SK-N-SH treated with all-trans-retinoic acid at 6 μM for 48 hours (cell line): ENCODE measurements at regions not wholly inside any gene's neighbourhood (a gene's known extent, or its start where the extent isn't known, plus 50 kb on each side); places are given as distances from the start of the nearest gene placed in this dataset.

ENCODE experiments used
- ATAC-seq: fragments of 200-7000 bp; cut with Tn5 transposase; 3 replicates; pipeline ENCODE4 v1.9.1; 2020; ENCODE audit warnings: mild to moderate bottlenecking, moderate library complexity
- ARNTL ChIP-seq: fragments of 450-650 bp; formaldehyde crosslinking; IDR thresholded peaks from 2 replicates; pipeline ENCODE4 v1.5.0; 2020; ENCODE audit warnings: low read depth, mild to moderate bottlenecking, moderate library complexity, borderline replicate concordance
- BACH2 ChIP-seq: fragments of 250-450 bp; sonication (Bioruptor Pico); IDR thresholded peaks from 2 replicates; pipeline ENCODE4 v1.9.0; 2021; ENCODE audit warnings: mild to moderate bottlenecking, borderline replicate concordance
- CREB5 ChIP-seq: fragments of 250-450 bp; sonication (Bioruptor Pico); IDR thresholded peaks from 2 replicates; pipeline ENCODE4 v1.5.1; 2020; ENCODE audit warnings: low read depth, mild to moderate bottlenecking, moderate library complexity
- CSRNP3 ChIP-seq: fragments of 250-450 bp; sonication (Bioruptor Pico); IDR thresholded peaks from 2 replicates; pipeline ENCODE4 v1.5.1; 2021; ENCODE audit warnings: mild to moderate bottlenecking, moderate library complexity
- GLIS3 ChIP-seq: fragments of 250-450 bp; sonication (Bioruptor Pico); IDR thresholded peaks from 2 replicates; pipeline ENCODE4 v1.5.0; 2020; ENCODE audit warnings: mild to moderate bottlenecking, moderate library complexity
- ISL1 ChIP-seq: fragments of 250-450 bp; sonication (Bioruptor Pico); IDR thresholded peaks from 2 replicates; pipeline ENCODE4 v2.1.2; 2022; ENCODE audit warnings: mild to moderate bottlenecking, moderate library complexity
- OSR1 ChIP-seq: fragments of 250-450 bp; sonication (Bioruptor Pico); IDR thresholded peaks from 2 replicates; pipeline ENCODE4 v1.8.0; 2022; ENCODE audit warnings: moderate library complexity, mild to moderate bottlenecking, inconsistent platforms
- POU6F1 ChIP-seq: fragments of 250-450 bp; sonication (Bioruptor Pico); IDR thresholded peaks from 2 replicates; pipeline ENCODE4 v1.8.0; 2021; ENCODE audit warnings: low read depth, mild to moderate bottlenecking, moderate library complexity, borderline replicate concordance
- PPARA ChIP-seq: fragments of 250-450 bp; sonication (Bioruptor Pico); IDR thresholded peaks from 2 replicates; pipeline ENCODE4 v1.5.0; 2020; ENCODE audit warnings: mild to moderate bottlenecking, borderline replicate concordance
- RARB ChIP-seq: fragments of 250-450 bp; sonication (Bioruptor Pico); IDR thresholded peaks from 2 replicates; pipeline ENCODE4 v1.8.0; 2021; ENCODE audit warnings: mild to moderate bottlenecking, moderate library complexity
- SNAI2 ChIP-seq: fragments of 250-450 bp; sonication (Bioruptor Pico); IDR thresholded peaks from 2 replicates; pipeline ENCODE4 v1.5.0; 2020; ENCODE audit warnings: mild to moderate bottlenecking, moderate library complexity
- TCF4 ChIP-seq: fragments of 250-450 bp; sonication (Bioruptor Pico); IDR thresholded peaks from 2 replicates; pipeline ENCODE4 v1.8.0; 2021; ENCODE audit warnings: mild to moderate bottlenecking, moderate library complexity, borderline replicate concordance
- TOX ChIP-seq: fragments of 250-450 bp; sonication (Bioruptor Pico); IDR thresholded peaks from 2 replicates; pipeline ENCODE4 v1.8.0; 2021; ENCODE audit warnings: mild to moderate bottlenecking, moderate library complexity, borderline replicate concordance
- TSHZ2 ChIP-seq: fragments of 250-450 bp; sonication (Bioruptor Pico); IDR thresholded peaks from 2 replicates; pipeline ENCODE4 v1.5.0; 2020; ENCODE audit warnings: mild to moderate bottlenecking, moderate library complexity
- ZFP3 ChIP-seq: fragments of 250-450 bp; sonication (Bioruptor Pico); IDR thresholded peaks from 2 replicates; pipeline ENCODE4 v1.5.0; 2020; ENCODE audit warnings: mild to moderate bottlenecking, moderate library complexity
- ZFP30 ChIP-seq: fragments of 450-650 bp; formaldehyde crosslinking; IDR thresholded peaks from 2 replicates; pipeline ENCODE4 v1.5.0; 2022; ENCODE audit warnings: mild to moderate bottlenecking, moderate library complexity
- ZNF70 ChIP-seq: fragments of 450-650 bp; formaldehyde crosslinking; IDR thresholded peaks from 2 replicates; pipeline ENCODE4 v1.5.0; 2020; ENCODE audit warnings: mild to moderate bottlenecking, moderate library complexity
- ZNF8 ChIP-seq: fragments of 450-650 bp; formaldehyde crosslinking; IDR thresholded peaks from 2 replicates; pipeline ENCODE4 v1.5.0; 2020; ENCODE audit warnings: mild to moderate bottlenecking, moderate library complexity

- no peak for ATAC-seq
- TF ChIP-seq POU6F1 (CRISPR knock-in tag) (no peak), ZFP3 (CRISPR knock-in tag) (no peak), CREB5 (no peak), TCF4 (CRISPR knock-in tag) (no peak), BACH2 (CRISPR knock-in tag) (no peak), ARNTL (CRISPR knock-in tag) (no peak)
These were observed 240.7 kb upstream of the CLINT1 start for GRCh38 chr5:158099571-158100105.

- ATAC-seq = no peak
- TF ChIP-seq TSHZ2 (CRISPR knock-in tag) = no peak
- TF ChIP-seq TOX (CRISPR knock-in tag) = no peak
- no peak for TF ChIP-seq ZFP30
- TF ChIP-seq GLIS3 (CRISPR knock-in tag) = no peak
- no peak for TF ChIP-seq CSRNP3
- no peak for TF ChIP-seq BACH2 (CRISPR knock-in tag)
- no peak for TF ChIP-seq ISL1 (CRISPR knock-in tag)
- TF ChIP-seq ZFP3 (CRISPR knock-in tag) = no peak
These were observed 237.9 kb upstream of the CLINT1 start for GRCh38 chr5:158096835-158097234.

- no peak for ATAC-seq
- no peak for TF ChIP-seq OSR1 (CRISPR knock-in tag)
These were observed 227.9 kb upstream of the CLINT1 start for GRCh38 chr5:158086856-158087255.

GRCh38 chr5:158084292-158084691 lies 225.3 kb upstream of the CLINT1 start:
- ATAC-seq = 0 out of 3 replicates have a peak, but pooled peaks have one; percentile 20
- no peak for TF ChIP-seq CREB5
- no peak for TF ChIP-seq TSHZ2 (CRISPR knock-in tag)
- no peak for TF ChIP-seq ISL1 (CRISPR knock-in tag)
- TF ChIP-seq ZNF70 (CRISPR knock-in tag) = no peak
- no peak for TF ChIP-seq OSR1 (CRISPR knock-in tag)
- no peak for TF ChIP-seq ARNTL (CRISPR knock-in tag)
- TF ChIP-seq TCF4 (CRISPR knock-in tag) = no peak
- TF ChIP-seq BACH2 (CRISPR knock-in tag) = no peak
- no peak for TF ChIP-seq RARB
- TF ChIP-seq CSRNP3 = no peak
- TF ChIP-seq GLIS3 (CRISPR knock-in tag) = no peak
- TF ChIP-seq TOX (CRISPR knock-in tag) = no peak
- no peak for TF ChIP-seq PPARA (CRISPR knock-in tag)
- no peak for TF ChIP-seq ZNF8 (CRISPR knock-in tag)
- TF ChIP-seq SNAI2 (CRISPR knock-in tag) = no peak
